Thoracic aorta (tissue), 2 donors: ENCODE measurements at regions not wholly inside any gene's neighbourhood (a gene's known extent, or its start where the extent isn't known, plus 50 kb on each side); places are given as distances from the start of the nearest gene placed in this dataset.

Experiments
- ATAC-seq: fragments of 150-250 bp; one replicate; pipeline ENCODE4 v1.8.0; 2017; ENCODE audit warnings: low read depth; ENCODE audit not compliant: insufficient number of reproducible peaks, low FRiP score
- DNase-seq: peaks from one replicate; pipeline ENCODE4 v3.0.0-alpha.2; 2020; ENCODE audit warnings: low spot score
- H3K27ac ChIP-seq, 2 donors: fragments of 200-600 bp; sonication (generic); 1 replicate in 1 of 2; 2 replicates in 1 of 2; pipeline ENCODE4 v1.5.1; 2016; ENCODE audit warnings: mild to moderate bottlenecking in 2 of 2, moderate library complexity in 2 of 2
- H3K27me3 ChIP-seq: fragments of 200-600 bp; sonication (generic); replicated peaks from 2 replicates; pipeline ENCODE4 v1.6.0; 2016; ENCODE audit warnings: mild to moderate bottlenecking; ENCODE audit not compliant: insufficient read depth
- H3K36me3 ChIP-seq: fragments of 200-600 bp; sonication (generic); one replicate; pipeline ENCODE4 v1.5.1; 2016
- H3K4me1 ChIP-seq, 2 donors: fragments of 200-600 bp; sonication (generic); 1 replicate in 1 of 2; 2 replicates in 1 of 2; pipeline versions ENCODE4 v1.5.1 to v1.6.0; 2016; ENCODE audit warnings: low read depth in 2 of 2, mild to moderate bottlenecking in 1 of 2; ENCODE audit not compliant: control insufficient read depth in 1 of 2
- H3K4me3 ChIP-seq: fragments of 200-600 bp; sonication (generic); 2 replicates; pipeline ENCODE4 v1.5.1; 2016; ENCODE audit warnings: mild to moderate bottlenecking
- H3K9me3 ChIP-seq: fragments of 200-600 bp; sonication (generic); 2 replicates; pipeline ENCODE4 v1.5.1; 2016
- CTCF ChIP-seq: fragments of 200-600 bp; sonication (generic); IDR thresholded peaks from one replicate; pipeline ENCODE4 v1.5.1; 2019; ENCODE audit warnings: antibody characterized with exemption

GRCh38 chr6:37101991-37102298 lies 68.0 kb upstream of the PIM1 start:
- Histone ChIP-seq H3K36me3 (no peaks in the 10 kb centered on the region), H3K27ac (peak overlapping the region; percentile 77 to 79), H3K4me1 (peaks cover 9 to 20% of the 10 kb centered on the region in 2 donors), H3K4me3 (peak overlapping the region; percentile 67), H3K9me3 (no peaks in the 10 kb centered on the region), H3K27me3 (no peaks in the 10 kb centered on the region)
- TF ChIP-seq CTCF, result no peak
- DNase-seq, result no peak
- no peak for ATAC-seq

GRCh38 chr6:37102299-37103168 lies 67.4 kb upstream of the PIM1 start:
- peaks cover 9 to 20% of the 10 kb centered on the region in 2 donors for H3K4me1 ChIP-seq
- no peaks in the 10 kb centered on the region for H3K9me3 ChIP-seq
- no peaks in the 10 kb centered on the region for H3K27me3 ChIP-seq
- no peak for TF ChIP-seq CTCF
- peak overlapping the region; percentile 77 to 79 for H3K27ac ChIP-seq
- DNase-seq (peak; percentile 86), ATAC-seq (peak; percentile 86)
- H3K4me3 ChIP-seq, result peak overlapping the region; percentile 67
- no peaks in the 10 kb centered on the region for H3K36me3 ChIP-seq

- Histone ChIP-seq H3K4me3 (peak overlapping the region; percentile 67), H3K27ac (peak overlapping the region; percentile 77 to 79), H3K27me3 (no peaks in the 10 kb centered on the region), H3K36me3 (no peaks in the 10 kb centered on the region), H3K9me3 (no peaks in the 10 kb centered on the region), H3K4me1 (peaks cover 9 to 20% of the 10 kb centered on the region in 2 donors)
- TF ChIP-seq CTCF, result no peak
- DNase-seq (peak; percentile 11), ATAC-seq (peak; percentile 16)
Measured at GRCh38 chr6:37103169-37104039, 66.5 kb upstream of the PIM1 start.

- H3K4me1 ChIP-seq, result peaks cover 9 to 20% of the 10 kb centered on the region in 2 donors
- no peaks in the 10 kb centered on the region for H3K9me3 ChIP-seq
- ATAC-seq (no peak), DNase-seq (no peak)
- no peak overlapping the region for H3K27ac ChIP-seq
- no peak for TF ChIP-seq CTCF
- H3K4me3 ChIP-seq, result no peak overlapping the region
- H3K36me3 ChIP-seq, result no peaks in the 10 kb centered on the region
- no peaks in the 10 kb centered on the region for H3K27me3 ChIP-seq
Measured at GRCh38 chr6:37104824-37105147, 65.2 kb upstream of the PIM1 start.
